ENCODE measurements at regions not wholly inside any gene's neighbourhood (a gene's known extent, or its start where the extent isn't known, plus 50 kb on each side); places are given as distances from the start of the nearest gene placed in this dataset.

GRCh38 chr2:37873229-37873628, 51.9 kb upstream of the RMDN2 start:
- no peak for TF ChIP-seq RAD21 (conservative IDR thresholded peaks at IDR 0.05)
- no peak for TF ChIP-seq EP300 (conservative IDR thresholded peaks at IDR 0.05; ENCODE audit: poor library complexity, severe bottlenecking)
- TF ChIP-seq, protein P1, sequence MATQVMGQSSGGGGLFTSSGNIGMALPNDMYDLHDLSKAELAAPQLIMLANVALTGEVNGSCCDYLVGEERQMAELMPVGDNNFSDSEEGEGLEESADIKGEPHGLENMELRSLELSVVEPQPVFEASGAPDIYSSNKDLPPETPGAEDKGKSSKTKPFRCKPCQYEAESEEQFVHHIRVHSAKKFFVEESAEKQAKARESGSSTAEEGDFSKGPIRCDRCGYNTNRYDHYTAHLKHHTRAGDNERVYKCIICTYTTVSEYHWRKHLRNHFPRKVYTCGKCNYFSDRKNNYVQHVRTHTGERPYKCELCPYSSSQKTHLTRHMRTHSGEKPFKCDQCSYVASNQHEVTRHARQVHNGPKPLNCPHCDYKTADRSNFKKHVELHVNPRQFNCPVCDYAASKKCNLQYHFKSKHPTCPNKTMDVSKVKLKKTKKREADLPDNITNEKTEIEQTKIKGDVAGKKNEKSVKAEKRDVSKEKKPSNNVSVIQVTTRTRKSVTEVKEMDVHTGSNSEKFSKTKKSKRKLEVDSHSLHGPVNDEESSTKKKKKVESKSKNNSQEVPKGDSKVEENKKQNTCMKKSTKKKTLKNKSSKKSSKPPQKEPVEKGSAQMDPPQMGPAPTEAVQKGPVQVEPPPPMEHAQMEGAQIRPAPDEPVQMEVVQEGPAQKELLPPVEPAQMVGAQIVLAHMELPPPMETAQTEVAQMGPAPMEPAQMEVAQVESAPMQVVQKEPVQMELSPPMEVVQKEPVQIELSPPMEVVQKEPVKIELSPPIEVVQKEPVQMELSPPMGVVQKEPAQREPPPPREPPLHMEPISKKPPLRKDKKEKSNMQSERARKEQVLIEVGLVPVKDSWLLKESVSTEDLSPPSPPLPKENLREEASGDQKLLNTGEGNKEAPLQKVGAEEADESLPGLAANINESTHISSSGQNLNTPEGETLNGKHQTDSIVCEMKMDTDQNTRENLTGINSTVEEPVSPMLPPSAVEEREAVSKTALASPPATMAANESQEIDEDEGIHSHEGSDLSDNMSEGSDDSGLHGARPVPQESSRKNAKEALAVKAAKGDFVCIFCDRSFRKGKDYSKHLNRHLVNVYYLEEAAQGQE (IDR thresholded peaks at IDR 0.05; ENCODE audit: borderline replicate concordance): no peak
- TF ChIP-seq POLR2AphosphoS5 (IDR thresholded peaks at IDR 0.05): no peak
- TF ChIP-seq SMC3 (conservative IDR thresholded peaks at IDR 0.05; ENCODE audit: poor library complexity): no peak
- no peak for TF ChIP-seq CTCF (IDR thresholded peaks at IDR 0.05; ENCODE audit: poor library complexity, severe bottlenecking)
- no peak for TF ChIP-seq EZH2 (IDR thresholded peaks at IDR 0.05; ENCODE audit: borderline replicate concordance, insufficient read depth, low read length, poor library complexity, severe bottlenecking)
- TF ChIP-seq TAF1 (IDR thresholded peaks at IDR 0.05; ENCODE audit: low read depth): no peak
- TF ChIP-seq MXI1 (conservative IDR thresholded peaks at IDR 0.05; ENCODE audit: poor library complexity, severe bottlenecking): no peak
- no peak overlapping the region for H2AFZ ChIP-seq (ENCODE audit: low read depth, low read length)
- H3K27ac ChIP-seq (ENCODE audit: low read length): no peak overlapping the region

GRCh38 chr2:37873749-37874330, 51.2 kb upstream of the RMDN2 start:
- TF ChIP-seq, protein P1 (IDR thresholded peaks at IDR 0.05; ENCODE audit: borderline replicate concordance): no peak
- no peak for TF ChIP-seq CTCF (IDR thresholded peaks at IDR 0.05; ENCODE audit: poor library complexity, severe bottlenecking)
- no peak for TF ChIP-seq EZH2 (IDR thresholded peaks at IDR 0.05; ENCODE audit: borderline replicate concordance, insufficient read depth, low read length, poor library complexity, severe bottlenecking)
- TF ChIP-seq MXI1 (conservative IDR thresholded peaks at IDR 0.05; ENCODE audit: poor library complexity, severe bottlenecking): no peak
- Histone ChIP-seq H3F3A (ENCODE audit: insufficient read depth, low read length, poor library complexity, severe bottlenecking) (no peaks in the 10 kb centered on the region), H3K9ac (ENCODE audit: low read length) (no peak overlapping the region)

More at GRCh38 chr2:37873229-37873628, 51.9 kb upstream of the RMDN2 start:
- Histone ChIP-seq H3K9me2 (ENCODE audit: insufficient read depth, low read length) (no peaks in the 10 kb centered on the region), H3K27me3 (ENCODE audit: insufficient read depth, low read depth, low read length) (no peaks in the 10 kb centered on the region), H3K36me3 (ENCODE audit: insufficient read depth, low read length) (no peaks in the 10 kb centered on the region), H4K20me1 (ENCODE audit: insufficient read depth) (no peaks in the 10 kb centered on the region), H3F3A (ENCODE audit: insufficient read depth, low read length, poor library complexity, severe bottlenecking) (no peaks in the 10 kb centered on the region), H3K9ac (ENCODE audit: low read length) (no peak overlapping the region), H3K4me2 (ENCODE audit: low read length) (no peak overlapping the region), H3K4me3 (ENCODE audit: low read length) (no peak overlapping the region), H3K79me2 (replicated peaks; ENCODE audit: insufficient read depth, low read length) (no peaks in the 10 kb centered on the region), H3K9me3 (ENCODE audit: low read length) (no peaks in the 10 kb centered on the region)

More at GRCh38 chr2:37873749-37874330, 51.2 kb upstream of the RMDN2 start:
- H3K4me3 ChIP-seq (ENCODE audit: low read length): no peak overlapping the region
- H3K27me3 ChIP-seq (ENCODE audit: insufficient read depth, low read depth, low read length): no peaks in the 10 kb centered on the region
- H4K20me1 ChIP-seq (ENCODE audit: insufficient read depth): no peaks in the 10 kb centered on the region
- no peak overlapping the region for H3K27ac ChIP-seq (ENCODE audit: low read length)
- H3K36me3 ChIP-seq (ENCODE audit: insufficient read depth, low read length): no peaks in the 10 kb centered on the region
- H3K4me2 ChIP-seq (ENCODE audit: low read length): no peak overlapping the region
- no peak overlapping the region for H2AFZ ChIP-seq (ENCODE audit: low read depth, low read length)
- no peaks in the 10 kb centered on the region for H3K79me2 ChIP-seq (replicated peaks; ENCODE audit: insufficient read depth, low read length)
- H3K9me2 ChIP-seq (ENCODE audit: insufficient read depth, low read length): no peaks in the 10 kb centered on the region
- H3K9me3 ChIP-seq (ENCODE audit: low read length): no peaks in the 10 kb centered on the region

All from neural cell (in vitro differentiated cells).